ENCODE measurements at regions not wholly inside any gene's neighbourhood (a gene's known extent, or its start where the extent isn't known, plus 50 kb on each side); places are given as distances from the start of the nearest gene placed in this dataset.
A peak's percentile ranks its signal among the peaks of the same experiment; 100 is the strongest.

DNA sequence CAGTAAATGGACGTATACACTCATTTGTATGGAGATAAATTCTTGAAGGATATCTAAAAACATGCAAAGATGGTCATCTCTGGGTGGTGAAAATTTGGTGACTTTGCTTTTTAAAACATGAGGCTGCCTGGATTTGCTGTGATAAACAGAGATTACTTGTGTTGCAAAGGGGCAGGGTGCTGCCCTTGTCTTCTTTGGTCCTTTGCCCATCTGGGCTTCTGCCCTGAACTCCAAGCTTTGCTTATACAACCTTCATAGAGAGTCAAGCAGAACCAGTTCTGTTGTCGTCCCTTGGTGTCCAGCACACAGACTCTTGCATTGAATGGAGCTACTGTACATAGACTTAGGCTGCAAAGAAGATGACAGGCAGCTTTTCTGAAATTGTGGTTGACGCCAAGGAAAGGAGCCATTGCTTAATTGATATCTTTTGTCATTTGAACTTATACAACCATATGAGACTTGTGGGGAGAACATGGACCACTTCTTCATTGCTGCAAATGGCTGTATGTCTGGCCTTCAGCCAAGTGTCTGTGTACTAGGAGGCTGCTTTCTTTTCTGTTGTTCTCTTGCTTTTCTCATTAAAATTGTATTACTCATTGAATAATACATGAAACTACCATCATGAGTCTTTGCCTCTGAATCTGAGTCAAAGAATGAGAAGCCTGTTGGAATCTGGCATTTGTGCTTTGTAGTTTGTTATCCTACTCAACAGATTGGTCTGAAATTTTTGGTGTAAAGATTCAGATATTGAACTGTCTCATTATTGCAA lies 152.5 kb downstream of the DMRT2 start:
- DNase-seq: no peak

DNA sequence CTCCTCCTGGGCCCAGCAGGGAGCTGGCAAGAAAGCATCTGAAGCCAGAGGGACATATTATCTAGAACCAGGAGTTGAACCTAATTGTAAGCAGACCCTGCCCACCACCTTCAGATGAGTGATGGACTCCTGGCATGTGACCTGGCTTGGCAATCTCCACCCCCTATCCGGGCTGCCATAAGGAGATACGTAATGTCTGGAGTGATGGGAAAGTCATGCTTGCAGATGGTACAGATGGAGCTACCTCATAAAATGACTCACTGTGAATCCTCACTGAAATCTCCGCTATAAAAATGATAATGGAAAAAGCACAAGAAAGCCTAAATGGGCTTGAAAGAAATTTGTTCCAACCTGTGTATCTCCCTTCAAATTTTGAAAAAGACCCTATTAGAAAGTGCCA lies 157.5 kb downstream of the DMRT2 start:
- DNase-seq: peak; percentile 31

DNA sequence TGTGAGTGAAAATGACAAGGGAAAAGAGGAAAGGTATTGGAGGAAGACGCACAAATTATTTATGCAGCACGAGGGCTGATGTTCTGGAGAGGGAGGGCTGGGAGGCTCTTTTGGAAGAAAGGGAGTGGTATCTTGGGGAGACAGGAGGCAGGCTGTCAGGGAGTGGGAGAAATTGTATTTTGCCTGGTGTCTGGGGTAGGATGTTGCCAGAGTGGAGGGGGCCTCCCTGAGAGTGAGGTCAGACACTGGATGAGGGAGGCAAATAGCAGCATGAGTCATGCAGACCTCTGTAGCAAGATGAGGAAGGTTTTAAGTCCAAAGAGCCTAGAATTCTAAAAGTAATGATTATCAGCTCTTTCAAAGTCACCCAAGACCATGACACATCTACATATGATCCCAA lies 158.0 kb downstream of the DMRT2 start:
- DNase-seq: peak; percentile 46

DNA sequence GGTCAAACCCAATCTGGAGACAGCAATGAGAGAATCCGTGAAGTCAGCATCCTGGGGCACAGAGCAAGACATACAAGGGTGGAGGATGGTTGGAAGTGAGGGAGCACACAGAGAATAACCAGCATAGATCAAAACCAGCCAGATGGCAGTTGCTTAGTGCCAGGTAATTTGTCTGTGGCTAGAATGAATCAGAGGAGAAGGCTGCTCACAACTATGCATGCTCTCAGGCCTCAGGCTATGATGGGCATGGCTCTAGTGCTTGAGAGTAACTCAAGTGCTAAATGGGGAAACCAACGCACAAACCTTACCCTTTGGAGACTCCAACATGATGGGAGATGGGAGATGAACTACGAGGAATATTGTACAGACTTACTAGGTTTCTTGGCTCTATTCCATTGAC lies 160.8 kb downstream of the DMRT2 start:
- DNase-seq: no peak

DNA sequence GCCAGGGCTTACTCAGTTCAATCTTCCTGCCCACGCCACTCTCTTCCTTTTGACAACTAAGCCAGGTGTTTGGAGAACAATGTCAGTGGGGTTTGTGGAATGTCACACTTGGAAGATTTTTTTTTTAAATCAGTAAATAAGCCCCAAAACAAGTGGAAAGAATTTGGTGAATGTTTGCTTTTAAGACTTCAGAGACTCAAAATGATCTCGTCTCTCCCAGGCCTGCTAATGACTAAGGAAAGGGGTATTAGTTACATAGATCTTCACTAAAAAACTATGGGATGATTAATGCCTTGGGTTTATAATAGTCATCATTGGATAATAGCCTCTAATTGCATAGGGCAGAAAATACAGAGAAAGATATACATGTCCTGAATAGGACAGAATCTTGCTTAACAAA lies 166.4 kb downstream of the DMRT2 start:
- no peak for DNase-seq

- no peak for DNase-seq
Measured at GRCh38 chr9:1217076-1217475, 166.9 kb downstream of the DMRT2 start.

DNA sequence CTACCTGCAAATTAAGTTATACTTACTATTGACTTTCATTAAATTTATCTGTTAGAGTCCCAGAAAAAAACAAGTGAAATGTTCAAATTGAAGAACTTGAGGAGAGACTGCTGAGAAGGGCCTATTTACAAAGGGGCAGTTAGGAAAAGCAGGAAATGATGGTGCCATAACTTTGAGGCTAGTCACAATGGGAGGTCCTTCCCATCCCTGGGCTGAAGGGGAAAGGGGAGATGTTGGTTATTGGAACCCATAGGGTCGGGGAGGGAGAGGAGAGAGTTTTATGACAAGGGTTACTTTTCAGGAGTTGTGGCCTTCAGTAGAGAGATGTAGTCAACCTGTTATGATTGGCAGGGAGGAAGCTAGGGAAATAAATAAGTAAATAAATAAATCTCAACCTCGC lies 169.1 kb downstream of the DMRT2 start:
- DNase-seq: no peak

GRCh38 chr9:1221298-1221697 lies 171.1 kb downstream of the DMRT2 start:
- DNase-seq: no peak

DNA sequence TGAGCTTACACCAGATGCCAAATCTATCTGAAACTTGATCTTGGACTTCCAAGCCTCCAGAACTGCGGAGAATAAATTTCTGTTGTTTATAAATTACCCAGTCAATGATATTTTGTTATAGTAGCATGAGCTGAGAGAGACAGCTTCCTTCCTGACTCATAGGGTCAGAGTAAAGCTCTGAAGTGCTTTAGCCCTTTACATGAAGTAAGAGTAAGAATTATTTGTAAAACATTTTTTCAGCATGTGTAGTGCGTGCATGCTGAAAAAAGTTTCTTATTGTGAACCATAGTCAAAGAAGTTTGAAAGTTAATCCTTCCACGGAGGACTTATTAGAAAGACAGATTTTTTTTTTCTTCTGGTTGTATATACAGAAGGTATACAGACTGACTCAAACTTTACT lies 172.4 kb downstream of the DMRT2 start:
- no peak for DNase-seq

- no peak for DNase-seq
Measured at GRCh38 chr9:1231998-1232919, 182.1 kb downstream of the DMRT2 start.

DNA sequence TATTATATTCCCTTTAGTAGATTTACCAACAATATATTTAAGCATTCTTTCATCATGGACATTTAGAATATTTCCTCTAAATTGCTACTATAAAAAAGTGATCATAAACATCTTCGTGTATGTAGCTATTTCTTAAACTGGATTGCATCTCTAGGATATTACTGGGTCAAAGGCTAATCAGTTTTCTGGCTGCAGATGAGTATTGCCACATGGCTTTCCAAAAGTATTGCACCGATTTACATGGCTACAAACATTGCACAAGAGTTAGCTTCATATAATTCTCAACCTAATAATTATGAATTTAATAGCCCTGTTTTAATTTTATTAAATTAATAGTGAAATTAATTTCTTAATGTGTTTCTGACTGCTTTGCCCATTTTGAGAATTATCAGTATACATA lies 183.4 kb downstream of the DMRT2 start:
- DNase-seq: no peak

DNA sequence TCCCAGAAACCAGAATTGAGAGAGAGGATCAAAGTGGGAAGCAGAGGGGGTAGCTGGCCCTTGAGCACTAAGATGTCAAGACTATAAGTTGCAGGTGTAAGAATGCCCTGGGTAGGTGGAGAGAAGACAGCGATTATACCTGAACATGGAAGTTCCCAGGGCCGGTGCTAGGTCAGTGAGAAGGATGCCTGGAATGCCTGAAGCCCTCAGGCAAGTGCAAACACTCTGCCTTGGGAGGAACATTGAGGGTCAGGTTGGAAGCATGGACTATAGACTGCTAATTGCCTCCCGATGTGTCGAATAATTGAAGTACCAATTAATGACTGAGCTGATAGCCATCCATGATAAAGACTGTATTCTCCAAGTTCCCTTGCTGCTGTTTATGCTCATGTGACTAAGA lies 185.5 kb downstream of the DMRT2 start:
- no peak for DNase-seq

DNA sequence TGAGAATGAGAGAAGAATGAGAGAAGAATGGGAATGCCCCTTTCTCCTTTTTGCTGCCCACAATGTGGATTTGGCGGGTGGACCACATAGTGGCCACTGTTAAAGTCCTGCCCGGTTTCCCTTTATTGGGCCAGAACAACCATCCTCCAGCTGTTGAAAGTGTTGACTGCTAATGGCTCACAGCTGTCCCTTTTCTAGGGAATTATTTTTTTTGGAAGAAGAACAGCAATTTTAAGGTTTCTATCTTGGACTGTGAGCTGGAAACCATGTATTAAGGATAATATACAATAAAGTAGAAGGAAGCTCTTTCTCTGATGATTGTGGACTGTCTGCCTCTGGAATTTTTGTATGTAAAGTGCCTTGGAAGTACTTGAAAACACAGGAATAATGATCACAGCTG lies 185.9 kb downstream of the DMRT2 start:
- DNase-seq: no peak

DNA sequence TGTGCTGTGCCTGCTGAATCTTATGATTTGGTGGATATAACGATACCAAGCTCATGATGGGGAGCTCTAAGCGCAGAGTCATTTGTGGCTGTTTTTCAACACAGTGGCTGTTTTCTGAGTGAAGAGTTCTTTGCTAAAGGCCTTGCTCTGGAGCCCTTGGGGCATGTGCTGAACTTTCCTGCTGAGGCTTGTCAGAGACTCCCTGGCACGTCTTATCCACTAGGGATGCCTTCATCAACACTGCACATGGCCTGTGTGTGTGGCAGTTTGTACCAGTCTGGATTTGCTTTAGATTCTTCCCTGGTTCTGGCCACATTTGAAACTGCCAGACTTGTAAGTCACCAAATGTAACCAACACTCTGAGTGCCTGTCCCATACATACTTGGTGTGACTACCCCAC lies 188.2 kb downstream of the DMRT2 start:
- no peak for DNase-seq

GRCh38 chr9:1248743-1249142 lies 198.6 kb downstream of the DMRT2 start:
- no peak for DNase-seq

- DNase-seq: no peak
Measured at GRCh38 chr9:1253064-1253979, 203.2 kb downstream of the DMRT2 start.

DNA sequence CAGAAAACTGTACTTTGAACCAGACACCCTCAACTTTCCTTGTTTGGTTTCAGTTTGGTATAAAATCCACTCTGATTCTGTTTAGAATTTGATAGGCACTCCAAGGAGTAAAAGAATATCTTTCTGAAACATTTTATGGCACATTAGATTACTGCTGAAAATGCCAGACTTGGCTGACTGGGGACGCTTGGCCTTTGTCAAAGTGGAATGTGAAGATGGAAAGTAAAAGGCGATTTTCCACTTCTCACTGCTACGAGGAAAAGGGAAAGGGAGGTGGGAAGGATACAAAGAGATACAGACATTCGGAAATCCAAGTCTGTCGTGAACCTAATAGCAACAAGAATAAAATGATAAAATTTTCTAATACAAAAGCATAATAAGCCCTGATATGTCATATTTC lies 203.9 kb downstream of the DMRT2 start:
- DNase-seq: no peak

- DNase-seq: no peak
Measured at GRCh38 chr9:1256178-1256577, 206.0 kb downstream of the DMRT2 start.

DNA sequence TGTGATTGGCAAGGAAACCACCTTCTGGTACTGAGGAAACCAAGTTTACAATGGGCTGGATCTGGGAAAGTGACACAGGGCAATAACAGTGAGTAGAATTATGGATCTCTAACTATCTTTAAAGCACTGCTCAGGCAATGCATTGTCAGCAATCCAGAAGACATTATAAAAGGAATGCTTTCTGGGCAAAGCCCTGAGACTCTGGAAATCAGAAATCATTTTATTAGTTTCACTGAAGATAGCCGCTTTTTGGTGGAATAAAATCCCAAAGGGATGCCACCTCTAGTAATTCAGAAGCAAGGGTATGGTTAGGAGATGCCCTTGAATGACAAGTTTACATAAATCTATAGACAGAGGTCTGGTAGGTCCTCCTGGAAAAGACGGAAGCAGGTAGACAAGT lies 211.1 kb downstream of the DMRT2 start:
- DNase-seq: no peak

GRCh38 chr9:1261879-1262766 lies 212.0 kb downstream of the DMRT2 start:
- no peak for DNase-seq

DNA sequence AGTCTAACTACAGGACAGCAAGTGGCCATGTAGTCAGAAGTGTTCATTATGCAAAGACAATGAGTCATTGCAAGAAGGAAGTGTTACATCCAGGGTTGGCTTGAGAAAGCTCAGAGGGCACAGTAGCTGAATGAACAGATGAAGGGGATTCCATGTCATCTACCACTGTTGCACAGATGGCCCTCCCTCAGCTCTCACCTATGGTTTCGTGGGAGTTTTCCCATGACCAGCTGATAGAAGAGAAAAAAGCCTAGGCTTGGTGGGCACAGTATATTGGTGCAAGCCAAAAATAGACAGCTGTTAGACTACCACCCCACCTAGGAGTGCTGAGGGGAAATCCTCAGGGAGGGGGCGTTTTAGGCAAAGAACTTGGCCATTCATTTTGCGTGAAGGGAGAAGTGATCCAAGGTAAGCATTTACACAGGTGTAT lies 217.0 kb downstream of the DMRT2 start:
- no peak for DNase-seq

DNA sequence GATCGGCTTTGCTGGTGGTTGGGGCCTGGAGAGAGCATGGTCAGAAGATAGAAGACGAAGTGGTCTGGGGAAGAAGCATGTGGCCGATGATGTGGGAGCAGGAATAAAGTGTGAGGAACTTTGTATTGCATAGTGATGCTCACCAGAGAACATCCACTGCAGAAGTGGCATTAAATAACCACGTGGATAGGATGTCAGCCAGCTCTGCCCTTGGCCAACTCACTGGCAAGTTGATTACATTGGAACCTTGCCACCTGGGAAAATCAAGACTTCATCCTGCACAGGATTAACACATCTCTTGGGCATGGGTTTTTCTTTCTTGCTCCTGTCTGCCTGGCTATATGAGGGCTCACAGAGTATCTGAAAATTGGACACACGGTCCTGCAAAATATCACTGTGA lies 217.4 kb downstream of the DMRT2 start:
- no peak for DNase-seq

Data from femur (tissue), 1 donor.